Trophoblast cell (in vitro differentiated cells and primary cell): ENCODE measurements at regions not wholly inside any gene's neighbourhood (a gene's known extent, or its start where the extent isn't known, plus 50 kb on each side); places are given as distances from the start of the nearest gene placed in this dataset.

Experiments used
- DNase-seq, 2 donors: peaks; one replicate each; pipeline ENCODE4 v3.0.0-alpha.2; 2016
- H2AFZ ChIP-seq: 2 replicates; pipeline ENCODE4 v1.6.1; 2013; ENCODE audit warnings: low read length, moderate library complexity, mild to moderate bottlenecking; ENCODE audit not compliant: insufficient read depth, poor library complexity
- H2AK5ac ChIP-seq: 2 replicates; pipeline ENCODE4 v1.6.1; 2013; ENCODE audit warnings: mild to moderate bottlenecking, low read length
- H2BK120ac ChIP-seq: 2 replicates; pipeline ENCODE4 v1.6.1; 2013; ENCODE audit warnings: low read length, mild to moderate bottlenecking, moderate library complexity; ENCODE audit not compliant: insufficient read depth, poor library complexity
- H2BK12ac ChIP-seq: 2 replicates; pipeline ENCODE4 v1.6.1; 2013; ENCODE audit warnings: mild to moderate bottlenecking, low read length, moderate library complexity
- H2BK5ac ChIP-seq: 2 replicates; pipeline ENCODE4 v1.6.1; 2013; ENCODE audit warnings: low read length, low read depth, moderate library complexity, mild to moderate bottlenecking; ENCODE audit not compliant: poor library complexity
- H3K14ac ChIP-seq: 2 replicates; pipeline ENCODE4 v1.6.1; 2013; ENCODE audit warnings: mild to moderate bottlenecking, low read length
- H3K18ac ChIP-seq: 2 replicates; pipeline ENCODE4 v1.6.1; 2013; ENCODE audit warnings: mild to moderate bottlenecking, low read length
- H3K23ac ChIP-seq: 2 replicates; pipeline ENCODE4 v1.6.1; 2013; ENCODE audit warnings: low read length
- H3K27ac ChIP-seq: 2 replicates; pipeline ENCODE4 v1.5.1; 2013; ENCODE audit warnings: low read depth, mild to moderate bottlenecking, inconsistent platforms, low read length, moderate library complexity
- H3K27me3 ChIP-seq: 2 replicates; pipeline ENCODE4 v1.6.1; 2013; ENCODE audit warnings: inconsistent platforms, mild to moderate bottlenecking, low read length, moderate library complexity; ENCODE audit not compliant: insufficient read depth
- H3K36me3 ChIP-seq, 2 experiments: 1 replicate in 1 of 2; 2 replicates in 1 of 2; pipeline ENCODE4 v1.6.1; 2013; ENCODE audit warnings: low read length in 2 of 2, mild to moderate bottlenecking in 2 of 2, moderate library complexity in 1 of 2; ENCODE audit not compliant: insufficient read depth in 2 of 2, control insufficient read depth in 1 of 2
- H3K4ac ChIP-seq: 2 replicates; pipeline ENCODE4 v1.6.1; 2013; ENCODE audit warnings: low read depth, mild to moderate bottlenecking, low read length, moderate library complexity
- H3K4me1 ChIP-seq, 2 experiments: 1 replicate in 1 of 2; 2 replicates in 1 of 2; pipeline ENCODE4 v1.6.1; 2013; ENCODE audit warnings: low read length in 2 of 2, mild to moderate bottlenecking in 2 of 2, moderate library complexity in 1 of 2; ENCODE audit not compliant: insufficient read depth in 2 of 2, control insufficient read depth in 1 of 2
- H3K4me2 ChIP-seq: 2 replicates; pipeline ENCODE4 v1.6.1; 2013; ENCODE audit warnings: inconsistent platforms, mild to moderate bottlenecking, low read length, moderate library complexity
- H3K4me3 ChIP-seq: 2 replicates; pipeline ENCODE4 v1.5.1; 2013; ENCODE audit warnings: mild to moderate bottlenecking, low read depth, low read length, inconsistent platforms
- H3K79me1 ChIP-seq: one replicate; pipeline ENCODE4 v1.6.1; 2013; ENCODE audit warnings: low read length
- H3K79me2 ChIP-seq: 2 replicates; pipeline ENCODE4 v1.6.1; 2013; ENCODE audit warnings: low read length, mild to moderate bottlenecking; ENCODE audit not compliant: control insufficient read depth, insufficient read depth, poor library complexity
- H3K9ac ChIP-seq: 2 replicates; pipeline ENCODE4 v1.6.1; 2013; ENCODE audit warnings: mild to moderate bottlenecking, low read length
- H3K9me3 ChIP-seq: 2 replicates; pipeline ENCODE4 v1.6.1; 2013; ENCODE audit warnings: low read depth, mild to moderate bottlenecking, control low read depth, inconsistent platforms, low read length; ENCODE audit not compliant: insufficient read depth
- H4K12ac ChIP-seq: 2 replicates; pipeline ENCODE4 v1.6.1; 2013; ENCODE audit warnings: low read depth, mild to moderate bottlenecking, low read length, moderate library complexity
- H4K8ac ChIP-seq: 2 replicates; pipeline ENCODE4 v1.6.1; 2013; ENCODE audit warnings: low read depth, mild to moderate bottlenecking, low read length, moderate library complexity
- H4K91ac ChIP-seq: one replicate; pipeline ENCODE4 v1.6.1; 2013; ENCODE audit warnings: low read depth, mild to moderate bottlenecking, low read length, moderate library complexity
- WGBS: extraction: QIAGEN DNeasy Blood & Tissue Kit; methylation state at CpG from one replicate; pipeline ENCODE4 v1.1.7; 2013; ENCODE audit warnings: missing lambda C conversion rate; ENCODE audit not compliant: insufficient read length, insufficient coverage; ENCODE audit errors: extremely low coverage; 5-methylcytosine and 5-hydroxymethylcytosine counted together

DNA sequence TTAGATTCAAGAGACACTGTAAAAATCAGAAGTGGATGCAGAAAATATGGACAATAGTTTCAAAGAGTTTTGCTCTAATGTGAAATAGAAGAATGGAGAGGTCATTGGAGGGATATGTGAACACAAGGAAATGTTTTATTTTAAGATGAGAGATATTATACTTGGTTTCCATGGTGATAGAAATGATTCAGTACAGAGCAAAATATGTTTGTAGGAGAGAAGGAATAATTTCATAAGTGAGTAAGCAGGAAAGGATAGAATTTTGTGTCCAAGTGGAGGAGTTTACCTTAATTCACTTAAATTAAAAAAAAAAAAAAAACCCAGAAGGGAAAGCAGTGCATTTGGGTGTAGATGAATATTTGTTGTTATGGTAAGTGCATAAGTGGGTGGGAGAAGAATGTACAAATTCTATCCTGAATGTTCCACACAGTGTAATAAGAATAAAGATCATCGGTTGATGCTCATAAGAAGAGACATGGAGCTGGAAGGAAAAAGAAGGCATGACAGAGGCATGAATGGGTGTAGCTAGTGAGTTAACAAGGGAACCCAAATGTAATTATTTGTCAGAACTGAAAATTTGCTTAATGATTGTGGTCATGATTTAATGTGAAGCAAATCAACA lies 688.9 kb upstream of the GJE1 start:
- H3K27ac ChIP-seq = no peak overlapping the region
- H3K9me3 ChIP-seq = no peaks in the 10 kb centered on the region
- no peak overlapping the region for H2BK12ac ChIP-seq
- H3K4me2 ChIP-seq = no peak overlapping the region
- H3K18ac ChIP-seq = no peak overlapping the region
- H3K36me3 ChIP-seq = no peaks in the 10 kb centered on the region
- H3K14ac ChIP-seq = no peak overlapping the region
- WGBS = no CpG with 5 or more reads among the region's 1 CpG
- no peak overlapping the region for H2AFZ ChIP-seq
- H3K79me2 ChIP-seq = no peaks in the 10 kb centered on the region
- H3K4me3 ChIP-seq = no peak overlapping the region
- no peak overlapping the region for H4K91ac ChIP-seq
- no peak overlapping the region for H4K8ac ChIP-seq
- H2BK5ac ChIP-seq = no peak overlapping the region
- DNase-seq = no peak
- H3K4ac ChIP-seq = no peak overlapping the region
- no peak overlapping the region for H4K12ac ChIP-seq
- no peak overlapping the region for H3K23ac ChIP-seq
- H3K4me1 ChIP-seq = no peaks in the 10 kb centered on the region
- H2AK5ac ChIP-seq = no peak overlapping the region
- H3K79me1 ChIP-seq = no peaks in the 10 kb centered on the region
- H2BK120ac ChIP-seq = no peak overlapping the region
- H3K27me3 ChIP-seq = no peaks in the 10 kb centered on the region
- H3K9ac ChIP-seq = no peak overlapping the region

DNA sequence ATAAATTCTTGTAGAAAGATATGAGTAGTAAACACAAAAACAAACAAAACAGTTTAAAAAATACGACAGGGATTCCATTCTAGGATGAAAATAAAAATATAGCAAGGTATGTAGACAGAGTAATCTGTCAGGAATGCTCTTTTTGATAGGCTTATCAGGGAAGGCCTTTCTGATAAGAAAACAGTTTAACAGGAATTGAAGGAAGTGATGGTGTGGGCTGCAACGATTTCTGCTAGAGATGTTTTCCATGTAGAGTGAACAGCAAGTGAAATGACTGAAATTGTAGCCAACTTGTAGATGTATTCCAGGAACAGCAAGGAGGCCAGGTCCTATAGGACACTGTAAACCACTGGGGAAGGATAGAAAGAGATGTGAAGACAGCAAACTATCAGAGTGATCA lies 689.7 kb upstream of the GJE1 start:
- Histone ChIP-seq H3K4me2 (no peak overlapping the region), H3K4me1 (no peaks in the 10 kb centered on the region), H2AK5ac (no peak overlapping the region), H3K27ac (no peak overlapping the region), H3K4me3 (no peak overlapping the region), H3K79me1 (no peaks in the 10 kb centered on the region), H3K14ac (no peak overlapping the region), H3K9ac (no peak overlapping the region), H4K8ac (no peak overlapping the region), H3K23ac (no peak overlapping the region), H4K12ac (no peak overlapping the region), H2BK120ac (no peak overlapping the region), H3K18ac (no peak overlapping the region), H2BK12ac (no peak overlapping the region), H2BK5ac (no peak overlapping the region), H4K91ac (no peak overlapping the region), H3K9me3 (no peaks in the 10 kb centered on the region), H2AFZ (no peak overlapping the region), H3K4ac (no peak overlapping the region), H3K79me2 (no peaks in the 10 kb centered on the region), H3K27me3 (no peaks in the 10 kb centered on the region), H3K36me3 (no peaks in the 10 kb centered on the region)
- no CpG with 5 or more reads among the region's 2 CpGs for WGBS
- peak in 1 of 2 donors; percentile 49 for DNase-seq

DNA sequence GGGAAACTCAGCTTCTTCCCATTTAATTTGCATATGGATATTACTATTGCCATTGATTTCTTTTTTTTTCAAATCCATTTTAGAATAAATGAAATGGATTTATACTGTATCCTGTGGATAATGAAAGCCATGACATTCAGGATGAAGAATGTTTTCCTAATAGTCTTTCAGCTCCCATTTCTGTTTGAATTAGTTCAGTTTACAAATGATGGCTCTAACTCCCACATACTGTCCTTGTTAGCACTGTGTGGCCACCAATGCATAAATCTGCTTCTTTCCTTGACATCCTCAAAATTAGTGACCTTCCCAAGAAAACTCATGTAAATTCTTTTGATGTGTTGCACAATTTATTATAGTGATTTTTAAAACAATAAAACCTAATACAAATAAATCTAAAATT lies 693.2 kb upstream of the GJE1 start:
- no peaks in the 10 kb centered on the region for H3K27me3 ChIP-seq
- H4K91ac ChIP-seq = no peak overlapping the region
- no peaks in the 10 kb centered on the region for H3K79me1 ChIP-seq
- H4K12ac ChIP-seq = no peak overlapping the region
- H3K27ac ChIP-seq = no peak overlapping the region
- H3K79me2 ChIP-seq = no peaks in the 10 kb centered on the region
- H3K18ac ChIP-seq = no peak overlapping the region
- no peak overlapping the region for H3K9ac ChIP-seq
- no peak for DNase-seq
- H2BK12ac ChIP-seq = no peak overlapping the region
- no peak overlapping the region for H3K14ac ChIP-seq
- H2AK5ac ChIP-seq = no peak overlapping the region
- H3K23ac ChIP-seq = no peak overlapping the region
- H2BK5ac ChIP-seq = no peak overlapping the region
- H2BK120ac ChIP-seq = no peak overlapping the region
- no peak overlapping the region for H3K4me3 ChIP-seq
- H3K4me1 ChIP-seq = no peaks in the 10 kb centered on the region
- no peaks in the 10 kb centered on the region for H3K9me3 ChIP-seq
- H4K8ac ChIP-seq = no peak overlapping the region
- H3K36me3 ChIP-seq = no peaks in the 10 kb centered on the region
- no peak overlapping the region for H2AFZ ChIP-seq
- H3K4me2 ChIP-seq = no peak overlapping the region
- no peak overlapping the region for H3K4ac ChIP-seq

DNA sequence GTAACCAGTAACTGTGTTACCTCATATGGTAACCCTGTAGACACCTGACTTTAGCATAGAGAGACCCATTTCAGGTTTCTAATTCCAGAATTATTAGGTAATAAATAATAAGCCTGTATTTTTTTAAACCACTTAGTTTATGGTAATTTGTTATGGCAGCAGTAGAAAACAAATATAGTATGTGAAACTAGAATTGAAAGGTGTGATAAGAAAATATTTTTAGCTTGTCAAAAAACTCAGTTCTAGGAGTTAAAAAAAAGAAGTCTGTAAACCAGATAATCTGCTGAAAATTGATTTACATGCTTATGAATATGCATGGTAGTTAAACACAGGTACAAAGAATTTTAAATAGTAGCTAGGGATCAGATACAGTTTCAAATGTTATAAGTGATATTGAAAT lies 695.0 kb upstream of the GJE1 start:
- no peak overlapping the region for H2BK120ac ChIP-seq
- no peak overlapping the region for H3K18ac ChIP-seq
- no peak overlapping the region for H4K8ac ChIP-seq
- no peak overlapping the region for H3K4me2 ChIP-seq
- no peak overlapping the region for H3K4me3 ChIP-seq
- no peak overlapping the region for H3K14ac ChIP-seq
- H3K9ac ChIP-seq = no peak overlapping the region
- H3K4me1 ChIP-seq = no peaks in the 10 kb centered on the region
- no peaks in the 10 kb centered on the region for H3K79me1 ChIP-seq
- no peak overlapping the region for H3K27ac ChIP-seq
- no peak overlapping the region for H3K4ac ChIP-seq
- H3K27me3 ChIP-seq = no peaks in the 10 kb centered on the region
- DNase-seq = no peak
- H3K79me2 ChIP-seq = no peaks in the 10 kb centered on the region
- H4K12ac ChIP-seq = no peak overlapping the region
- no peak overlapping the region for H2AFZ ChIP-seq
- no peaks in the 10 kb centered on the region for H3K9me3 ChIP-seq
- no peak overlapping the region for H2BK12ac ChIP-seq
- H3K23ac ChIP-seq = no peak overlapping the region
- H2AK5ac ChIP-seq = no peak overlapping the region
- no peak overlapping the region for H4K91ac ChIP-seq
- no peak overlapping the region for H2BK5ac ChIP-seq
- H3K36me3 ChIP-seq = no peaks in the 10 kb centered on the region
